Mucosa of gallbladder (tissue), 1 donor: ENCODE measurements at regions not wholly inside any gene's neighbourhood (a gene's known extent, or its start where the extent isn't known, plus 50 kb on each side); places are given as distances from the start of the nearest gene placed in this dataset.

Source experiments
- DNase-seq: peaks from one replicate; pipeline ENCODE4 v3.0.0-alpha.2; 2020; ENCODE audit warnings: low spot score
- donor health status: DM: no; HTN: no; CAD: no.

DNA sequence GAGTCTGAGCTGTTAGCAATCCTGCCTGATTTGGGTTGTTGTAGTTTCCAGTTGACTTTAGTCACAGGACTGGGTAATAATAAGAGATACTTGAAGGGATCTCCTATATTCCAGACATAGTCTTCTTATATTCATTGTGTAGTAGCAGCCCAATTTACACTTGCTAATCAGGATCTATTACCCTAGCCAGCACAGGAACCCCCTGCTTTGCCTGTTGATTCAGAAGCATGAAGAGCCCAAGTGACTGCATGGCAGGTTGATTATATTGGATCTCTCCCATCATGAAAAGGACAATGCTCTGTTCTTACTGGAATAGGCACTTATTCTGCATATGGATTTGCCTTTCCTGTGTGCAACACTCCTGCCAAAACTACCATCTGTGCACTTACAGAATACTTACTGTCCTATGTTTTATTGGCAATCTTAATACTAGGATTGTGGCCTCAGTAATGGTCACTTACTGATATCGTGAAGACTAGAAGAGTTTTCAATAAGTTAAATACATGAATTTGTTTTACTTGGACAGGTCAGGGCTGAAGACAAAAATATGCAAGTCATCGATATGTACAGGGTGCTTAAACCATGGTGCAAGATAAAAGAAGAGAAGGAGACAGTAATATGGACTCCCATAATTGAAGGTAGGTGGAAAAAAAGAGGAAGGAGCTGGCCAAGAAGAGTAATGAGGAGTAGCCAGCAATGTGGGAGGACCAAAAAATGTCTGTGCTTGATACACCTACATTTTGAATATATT lies 304.1 kb downstream of the MCTP2 start:
- no peak for DNase-seq

DNA sequence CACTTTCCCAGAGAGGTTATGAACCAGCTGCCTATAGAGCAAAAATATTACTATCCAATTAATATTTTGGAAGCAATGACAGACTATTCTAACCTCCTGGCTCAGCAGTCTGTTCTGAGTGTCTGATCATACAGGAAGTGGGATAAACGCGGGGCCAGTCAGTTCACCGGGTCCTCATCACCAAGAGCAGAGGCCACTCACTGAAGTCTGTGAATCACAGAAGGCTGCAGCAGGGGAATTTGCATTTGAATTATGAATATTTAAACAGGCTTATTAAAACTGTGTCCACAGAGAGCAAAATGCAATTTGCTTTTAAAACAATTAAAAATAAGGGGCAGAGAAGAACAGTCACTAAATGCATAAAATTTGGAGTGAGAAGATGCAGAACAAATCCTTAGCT lies 305.2 kb downstream of the MCTP2 start:
- DNase-seq = no peak

DNA sequence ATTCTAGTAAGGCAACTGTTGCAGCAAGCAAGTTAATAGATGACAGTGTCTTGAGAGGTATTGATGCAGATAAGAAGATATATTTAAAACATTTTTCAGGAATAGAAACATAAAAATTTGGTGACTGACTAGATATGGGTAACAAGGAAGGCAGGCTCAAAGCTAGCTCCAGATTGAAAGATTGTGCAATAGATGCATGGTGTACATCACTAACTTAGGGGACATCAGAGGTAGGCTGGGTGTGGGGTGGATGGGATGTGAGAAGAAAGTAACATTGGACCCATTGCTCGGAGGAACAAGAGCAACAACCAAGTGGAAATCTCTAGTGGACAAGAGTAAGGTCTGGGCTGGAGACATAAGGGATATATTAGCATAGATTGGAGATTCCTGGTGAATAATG lies 306.9 kb downstream of the MCTP2 start:
- DNase-seq = no peak

DNA sequence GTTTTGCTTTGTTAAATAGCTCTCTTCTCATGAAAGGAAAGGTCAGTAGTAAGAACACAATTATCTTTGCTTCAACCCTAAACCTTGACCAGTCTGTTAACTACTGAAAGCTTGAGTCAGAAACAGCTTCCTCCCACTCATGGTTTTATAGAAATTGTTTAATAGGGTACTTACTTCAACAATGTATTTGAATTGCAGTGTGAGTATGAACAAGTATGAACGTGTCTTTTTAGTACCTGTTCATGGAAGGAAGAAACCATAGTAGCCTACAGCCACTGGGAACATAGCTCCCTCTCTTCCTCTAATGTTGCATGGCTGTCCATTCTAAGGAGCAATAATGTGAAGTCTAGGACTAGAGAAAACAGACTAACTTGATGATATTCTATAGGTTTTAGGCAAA lies 311.0 kb downstream of the MCTP2 start:
- no peak for DNase-seq

DNA sequence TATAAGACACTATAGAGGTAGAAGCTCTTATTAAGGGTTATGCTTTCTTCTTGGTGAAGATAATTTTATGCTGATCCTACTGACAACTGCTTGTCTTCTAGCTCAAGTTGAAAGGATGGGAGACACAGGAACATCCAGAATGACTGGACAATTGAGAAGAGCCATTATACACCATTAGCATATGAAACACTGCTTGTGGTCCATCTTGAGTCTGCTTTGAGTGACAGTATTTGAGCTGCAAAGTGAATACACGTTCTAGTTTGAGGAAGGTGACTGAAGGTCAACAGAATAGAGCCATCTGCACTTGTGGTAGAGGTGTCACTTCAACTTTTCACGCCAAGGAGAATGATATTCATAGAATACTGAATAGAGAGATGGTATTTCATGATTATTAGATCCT lies 315.4 kb downstream of the MCTP2 start:
- no peak for DNase-seq

DNA sequence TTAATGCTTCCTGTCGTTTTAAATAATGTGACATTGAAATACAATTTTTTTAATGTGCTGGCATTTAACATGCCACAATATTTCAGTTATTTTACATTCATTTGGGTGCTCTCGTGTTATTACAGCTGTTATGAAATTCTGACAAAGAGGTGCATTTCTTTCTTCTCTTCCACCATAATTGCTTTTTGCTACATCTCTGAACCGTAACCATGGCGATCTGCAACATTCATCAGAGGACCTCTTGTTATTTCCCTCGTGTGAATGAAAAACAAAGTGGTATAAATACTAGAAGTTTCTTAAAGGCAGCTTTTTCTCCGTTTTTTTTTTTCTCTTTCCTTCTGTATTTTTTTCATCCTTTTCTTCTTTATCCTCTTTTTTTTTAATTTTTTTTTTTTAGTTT lies 316.4 kb downstream of the MCTP2 start:
- no peak for DNase-seq

DNA sequence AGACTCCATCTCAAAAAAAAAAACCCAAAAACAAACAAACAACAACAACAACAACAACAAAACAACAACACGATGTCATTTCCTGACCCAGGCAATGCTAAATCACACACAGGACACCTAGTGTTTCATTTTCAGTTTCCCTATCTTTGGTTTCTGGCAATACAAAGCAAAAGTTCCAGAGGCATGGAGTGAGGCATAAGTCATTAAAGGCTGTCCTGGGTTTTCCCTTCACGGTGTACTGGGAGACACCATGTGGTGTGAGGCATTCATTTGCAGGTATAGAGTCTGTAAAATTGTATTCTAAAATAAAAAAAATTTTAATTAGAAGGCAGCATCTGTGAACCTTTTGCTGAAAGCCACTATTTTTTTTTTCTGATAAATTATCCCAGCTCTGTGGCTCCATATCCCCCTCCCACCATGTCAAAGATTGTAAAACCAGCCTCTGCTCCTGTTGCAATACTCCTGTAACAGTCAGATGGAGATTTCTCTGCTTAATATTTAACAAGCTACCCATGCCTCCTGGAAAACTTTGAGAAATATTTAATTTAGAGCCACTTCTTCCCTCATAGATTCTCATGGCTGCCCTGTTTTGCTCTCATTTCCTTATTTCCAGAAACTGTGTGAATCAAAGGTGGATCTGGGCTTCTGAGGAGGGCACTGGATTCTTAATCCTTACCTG lies 324.6 kb downstream of the MCTP2 start:
- DNase-seq = no peak

DNA sequence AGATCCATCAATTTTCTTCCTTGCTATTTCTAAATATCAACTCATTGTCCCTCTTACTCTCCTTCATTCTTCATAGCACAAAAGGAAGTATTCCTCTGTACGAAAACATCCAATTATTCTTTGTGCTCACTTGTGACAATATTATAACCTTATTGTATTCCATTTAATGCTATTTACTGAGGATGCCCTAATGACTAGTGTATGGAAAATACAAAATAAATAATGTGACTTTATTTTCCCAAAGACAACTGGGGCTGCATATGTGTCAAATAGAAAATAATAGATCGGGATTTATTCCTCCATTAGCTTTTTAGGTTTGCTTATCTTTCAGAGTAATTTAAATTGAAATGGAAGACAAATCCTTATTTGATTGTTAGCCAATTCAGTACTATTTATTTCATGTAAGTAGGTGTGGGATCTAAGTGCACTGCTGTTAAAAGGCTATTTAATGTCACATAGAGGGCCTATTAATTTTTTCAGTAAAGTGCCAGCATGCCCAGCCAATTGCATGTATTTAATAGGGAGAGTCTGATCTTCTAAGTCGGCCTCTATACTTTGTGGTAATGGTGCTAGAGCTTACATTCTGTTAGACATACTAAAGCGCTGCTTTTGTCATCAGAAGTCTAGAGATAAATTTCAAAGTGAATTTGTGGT lies 329.8 kb downstream of the MCTP2 start:
- no peak for DNase-seq

DNA sequence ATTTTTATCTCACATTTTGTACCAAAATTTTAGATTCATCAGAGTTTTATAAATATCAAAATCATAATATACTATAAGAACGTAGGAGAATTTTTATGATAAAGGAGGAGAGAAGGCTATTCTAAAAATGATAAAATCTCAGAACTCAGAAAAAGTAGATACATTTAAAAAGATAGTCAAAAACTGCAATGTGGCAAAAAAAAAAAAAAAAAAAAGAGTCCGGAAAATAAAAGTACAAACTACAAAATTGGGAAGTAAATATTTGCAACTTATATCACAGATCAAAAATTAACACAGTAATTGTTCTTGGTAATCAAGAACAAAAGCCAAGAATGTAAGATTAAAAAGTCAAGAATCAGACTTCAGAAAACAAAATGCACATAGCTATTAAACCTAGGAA lies 332.1 kb downstream of the MCTP2 start:
- DNase-seq = no peak

DNA sequence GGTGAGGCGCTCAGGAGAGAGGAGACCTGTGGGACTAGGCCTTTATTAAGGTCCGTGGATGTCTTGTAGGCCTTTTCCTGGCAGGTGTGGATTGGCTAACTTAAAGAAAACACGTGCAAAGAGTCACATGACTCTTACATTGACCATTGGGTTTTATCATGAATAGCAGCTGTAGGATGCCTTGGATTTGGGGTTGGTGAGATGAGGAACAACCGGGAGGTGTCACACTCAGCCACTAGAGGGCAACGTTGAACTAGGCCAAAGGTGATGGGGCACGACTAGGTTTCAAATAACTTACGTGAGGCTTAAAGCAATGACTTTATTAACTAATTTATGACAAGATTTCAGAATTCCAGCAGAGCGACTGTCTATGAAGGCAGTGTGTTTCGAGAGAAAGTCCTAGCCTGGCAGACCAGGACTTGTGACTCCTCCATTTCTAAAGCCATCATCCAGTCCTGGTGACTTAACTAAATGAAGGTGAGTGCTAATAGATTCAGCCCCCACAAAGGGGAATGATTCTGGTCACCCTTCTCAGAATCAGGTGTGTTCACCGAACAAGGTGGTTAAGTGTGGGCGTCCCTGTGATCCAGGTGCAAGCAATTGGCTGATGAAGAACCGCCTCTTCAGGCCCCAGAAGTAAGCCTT lies 345.6 kb downstream of the MCTP2 start:
- no peak for DNase-seq

DNA sequence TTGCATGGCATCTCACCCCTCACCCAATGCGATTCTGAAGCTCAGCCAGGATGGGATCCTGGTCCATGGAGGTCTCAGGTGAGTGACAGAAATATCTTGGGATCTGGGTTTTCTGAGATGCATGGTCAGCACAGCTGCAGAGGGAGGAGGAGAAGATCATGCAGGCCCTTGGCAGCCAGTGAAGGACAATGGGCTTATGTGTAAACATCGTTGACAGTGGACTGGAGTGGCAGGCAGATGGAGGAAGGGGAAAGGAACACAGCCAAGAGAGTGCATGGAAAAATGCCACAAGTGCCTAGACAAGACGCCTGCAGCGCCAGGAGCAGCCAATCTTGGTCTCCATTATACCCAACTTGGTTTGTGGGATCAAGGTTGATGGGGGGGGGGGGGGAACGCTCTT lies 347.9 kb downstream of the MCTP2 start:
- no peak for DNase-seq

DNA sequence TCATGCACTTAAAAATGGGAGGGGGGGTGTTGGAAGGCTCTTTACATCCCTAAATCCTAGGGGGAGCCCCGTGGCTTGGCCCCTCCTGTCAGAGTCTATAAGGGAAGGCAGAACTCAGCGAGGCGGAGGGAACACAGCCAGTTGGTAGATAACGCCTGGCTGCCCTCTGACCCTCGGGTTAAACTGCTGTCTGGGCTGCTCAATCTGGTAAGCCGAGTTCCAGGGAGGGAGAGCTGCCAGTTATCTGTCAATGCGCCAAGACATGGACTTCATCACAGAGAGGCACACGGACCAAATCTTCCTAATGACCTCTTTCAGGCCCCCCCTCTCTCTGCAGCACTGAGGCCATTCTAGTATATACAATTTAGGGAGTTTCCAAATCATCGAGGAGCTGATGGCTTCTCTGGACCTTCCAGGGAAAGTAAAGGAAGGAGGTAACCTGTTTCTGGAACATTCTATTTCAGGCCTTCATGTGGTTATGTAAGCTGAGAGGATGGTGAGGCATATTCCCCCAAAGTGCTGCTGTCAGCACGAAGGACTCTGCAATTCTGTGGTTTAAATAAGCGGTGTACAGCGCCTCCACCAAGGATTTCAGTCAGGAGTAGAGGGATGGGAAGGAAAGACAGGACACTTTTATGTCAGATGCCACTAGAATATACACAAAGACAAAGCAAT lies 349.0 kb downstream of the MCTP2 start:
- no peak for DNase-seq

DNA sequence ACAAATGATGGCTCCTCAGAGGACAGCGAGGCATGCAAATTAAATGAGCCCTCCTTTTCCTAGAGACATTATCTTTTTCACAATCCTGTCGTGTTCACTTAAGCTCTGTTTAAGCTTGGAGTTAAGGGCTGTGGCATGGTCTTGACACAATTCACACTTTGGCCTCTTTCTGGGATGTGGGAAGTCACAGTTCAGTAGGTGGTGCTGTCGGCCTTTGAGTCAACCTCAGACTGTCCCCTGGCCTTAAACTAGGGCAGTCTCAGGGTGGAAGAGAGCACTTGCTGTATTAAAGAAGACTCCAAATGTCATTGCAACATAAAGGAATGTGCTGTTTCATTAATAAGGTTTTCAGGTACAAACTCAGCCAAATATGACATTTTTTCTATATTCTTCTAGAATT lies 351.0 kb downstream of the MCTP2 start:
- DNase-seq = peak; percentile 26

DNA sequence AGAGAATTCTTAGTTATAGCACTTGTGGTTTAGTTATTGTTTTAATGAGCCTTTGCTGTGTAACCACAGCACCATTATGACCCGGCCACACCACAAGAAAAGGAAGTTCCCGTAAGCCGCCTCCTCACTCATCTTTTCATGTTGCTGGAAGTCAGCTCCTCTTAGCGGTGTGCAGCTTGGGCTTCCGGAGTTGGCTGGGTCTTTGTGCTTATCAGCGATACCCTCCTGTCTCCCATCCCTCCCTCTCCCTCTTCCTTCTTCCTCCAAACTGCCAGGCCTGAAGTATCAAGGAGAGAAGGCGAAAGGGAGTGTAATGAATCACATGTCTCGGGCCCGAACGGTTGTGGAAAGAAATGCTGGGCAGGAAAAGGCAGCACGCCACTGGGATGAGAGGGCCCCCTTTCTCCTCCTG lies 353.5 kb downstream of the MCTP2 start:
- no peak for DNase-seq

DNA sequence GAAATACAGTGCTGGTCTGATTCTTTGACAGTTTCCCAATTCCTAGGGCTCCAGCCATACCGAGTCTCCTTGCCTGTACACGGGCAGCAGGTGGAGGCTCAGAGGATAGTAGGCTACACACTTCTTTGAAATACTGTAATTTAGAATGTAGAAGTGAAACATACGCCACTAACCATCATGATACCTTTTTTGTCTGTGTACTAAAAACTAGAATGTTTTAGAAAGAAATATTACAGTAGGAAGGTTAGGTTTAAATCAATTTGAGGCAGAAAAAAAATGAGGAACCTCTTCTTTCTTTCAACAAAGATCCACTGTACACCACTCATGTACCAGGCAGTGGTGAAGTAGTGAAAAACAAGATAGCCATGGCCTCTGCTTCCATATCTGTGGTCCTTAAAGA lies 354.7 kb downstream of the MCTP2 start:
- no peak for DNase-seq

DNA sequence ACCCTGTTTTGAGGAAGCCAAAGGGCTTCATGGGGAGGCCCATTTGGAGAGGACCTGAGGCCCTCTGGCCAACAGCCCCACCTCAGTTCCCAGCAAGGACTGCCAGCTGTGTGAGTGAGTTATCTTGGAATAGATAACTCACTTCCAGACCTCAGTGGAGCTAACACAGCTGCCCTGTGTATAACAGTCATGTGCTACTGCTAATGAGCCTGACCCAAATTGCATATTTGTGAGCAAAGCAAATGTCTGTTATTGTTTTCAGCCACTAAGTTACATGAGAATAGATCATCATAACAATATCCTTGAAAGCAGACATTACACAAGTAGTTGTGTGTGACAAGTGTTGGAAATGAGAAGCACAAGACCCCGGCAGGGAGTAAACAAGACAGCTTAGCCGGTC lies 355.8 kb downstream of the MCTP2 start:
- no peak for DNase-seq

DNA sequence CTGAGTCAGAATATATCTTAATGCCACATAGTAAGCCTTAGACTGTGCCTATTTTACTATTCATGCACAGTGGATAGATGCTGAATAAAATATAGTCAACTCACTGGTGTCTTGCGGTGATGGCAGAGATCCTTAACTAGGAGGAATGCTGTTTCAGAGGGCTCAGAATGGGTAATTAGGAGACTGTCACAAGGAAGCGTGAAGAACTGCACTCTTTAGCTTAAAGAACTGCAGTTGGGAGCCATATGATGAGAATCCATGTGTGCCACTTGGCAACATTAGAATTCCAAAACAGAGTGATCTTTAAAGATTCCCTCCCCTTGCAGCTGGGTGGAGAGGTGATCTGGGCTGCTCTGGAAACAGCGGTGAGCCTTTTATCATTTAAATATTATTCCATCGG lies 357.6 kb downstream of the MCTP2 start:
- DNase-seq = no peak

DNA sequence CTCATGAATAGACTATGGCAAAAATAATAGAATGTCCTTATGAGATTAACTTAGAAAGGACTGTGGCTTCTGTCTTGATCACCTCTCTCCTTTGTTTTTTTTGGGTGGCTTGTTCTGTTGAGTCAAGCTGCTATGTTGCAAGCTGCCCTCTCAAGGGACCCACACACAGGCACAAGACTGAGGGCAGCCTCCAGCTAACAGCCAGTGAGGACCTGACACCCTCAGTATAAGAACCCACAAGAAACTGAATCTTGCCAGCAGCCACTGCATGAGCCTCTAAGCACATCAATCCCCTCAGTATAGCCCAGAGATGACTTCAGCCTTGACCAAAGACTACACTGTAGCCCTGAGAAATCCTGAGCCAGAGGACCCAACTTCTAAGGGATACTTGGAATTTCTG lies 361.1 kb downstream of the MCTP2 start:
- no peak for DNase-seq

DNA sequence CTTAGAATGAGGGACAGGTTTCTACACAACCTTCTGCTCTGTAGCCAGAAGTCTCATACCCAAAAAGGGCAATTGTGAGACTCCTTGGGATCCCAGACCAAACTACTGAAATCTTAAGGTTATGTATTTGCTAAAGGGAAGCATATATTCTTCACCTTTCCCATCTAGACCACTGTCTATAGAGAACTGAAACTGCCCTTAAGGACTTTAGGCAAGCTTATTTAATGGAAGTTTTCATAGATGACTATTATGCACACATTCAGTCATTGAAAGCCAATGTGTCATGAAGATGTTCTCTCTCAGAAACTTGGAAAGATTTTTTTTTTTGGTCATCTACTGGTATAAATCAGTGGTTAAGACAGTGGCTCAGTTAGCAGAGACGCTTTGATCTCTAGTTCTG lies 365.3 kb downstream of the MCTP2 start:
- no peak for DNase-seq

DNA sequence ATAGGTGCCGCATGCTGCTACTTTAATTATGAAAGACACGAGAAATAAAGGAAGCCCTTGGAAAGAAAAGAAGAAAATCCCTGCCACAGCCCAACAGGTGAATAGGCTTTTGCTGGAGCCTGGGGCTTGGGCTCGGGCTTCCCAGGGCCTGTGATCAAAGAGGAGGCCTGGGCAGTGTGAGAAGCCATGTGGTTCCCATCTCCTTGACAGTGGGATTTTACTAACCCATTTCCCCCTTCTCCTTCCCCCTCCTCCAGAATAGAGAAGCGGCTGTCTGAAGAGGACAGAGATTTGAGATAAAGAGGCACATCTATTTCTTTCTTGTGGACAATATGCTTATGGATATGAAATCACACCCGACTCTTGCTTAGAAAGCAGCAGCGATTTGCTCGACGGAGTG lies 369.1 kb downstream of the MCTP2 start:
- DNase-seq = no peak

DNA sequence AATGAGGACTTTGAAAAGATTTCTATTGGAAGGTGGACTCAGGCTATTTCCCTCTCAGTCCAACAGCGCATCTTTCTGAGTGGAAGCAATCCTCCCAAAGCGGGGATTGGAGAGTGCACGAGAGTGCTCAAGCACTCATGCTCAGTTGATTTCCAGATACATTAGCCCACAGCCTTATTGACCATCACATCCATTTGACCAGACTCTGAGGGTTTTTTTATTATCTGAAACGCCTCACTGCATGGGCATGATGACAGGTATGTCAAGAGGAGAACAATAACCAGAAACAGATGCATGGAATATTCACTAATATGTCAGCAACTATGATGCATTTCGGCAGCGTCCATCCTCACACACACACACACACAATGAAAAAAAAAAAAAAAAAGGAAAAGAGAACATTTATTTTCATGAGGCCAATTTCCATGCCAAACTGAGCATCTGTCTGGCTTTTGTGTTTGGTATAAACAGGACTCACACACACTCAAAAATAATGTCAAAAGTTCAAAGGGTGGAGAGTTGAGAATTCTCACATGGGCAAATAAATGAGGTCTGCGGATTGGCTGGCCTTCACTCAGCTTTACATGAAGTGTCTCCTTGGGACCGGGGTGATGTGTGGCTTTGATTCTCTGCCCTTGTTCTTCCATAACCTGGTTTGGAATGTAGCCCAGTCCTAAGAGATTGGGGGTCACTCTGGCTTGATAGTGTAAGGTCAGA lies 371.6 kb downstream of the MCTP2 start:
- DNase-seq = no peak

DNA sequence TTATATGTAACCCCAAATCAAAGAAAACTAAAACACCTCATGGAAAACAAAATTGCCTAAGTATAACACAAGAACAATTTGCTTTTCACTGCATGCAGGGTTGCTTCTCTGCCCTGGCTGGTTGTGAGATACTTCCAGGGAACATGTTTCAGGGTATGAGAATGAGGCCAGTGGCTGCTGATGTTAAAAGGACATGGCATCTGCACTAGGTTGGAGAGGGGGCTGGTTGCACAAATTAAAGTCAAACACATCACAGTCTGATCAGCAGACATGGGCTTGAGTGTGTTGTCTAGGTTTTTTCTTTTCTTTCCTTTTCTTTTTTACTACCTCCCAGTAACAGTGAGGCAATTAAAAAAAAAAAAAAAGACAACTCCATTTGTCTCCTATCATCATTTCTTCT lies 374.9 kb downstream of the MCTP2 start:
- DNase-seq = no peak
